ENCODE measurements at regions not wholly inside any gene's neighbourhood (a gene's known extent, or its start where the extent isn't known, plus 50 kb on each side); places are given as distances from the start of the nearest gene placed in this dataset.
"Not testable (repeated sequence)": the region's sequence is repeated elsewhere in the genome, so short reads cannot be mapped to it uniquely, and the experiment has no call there.

DNA sequence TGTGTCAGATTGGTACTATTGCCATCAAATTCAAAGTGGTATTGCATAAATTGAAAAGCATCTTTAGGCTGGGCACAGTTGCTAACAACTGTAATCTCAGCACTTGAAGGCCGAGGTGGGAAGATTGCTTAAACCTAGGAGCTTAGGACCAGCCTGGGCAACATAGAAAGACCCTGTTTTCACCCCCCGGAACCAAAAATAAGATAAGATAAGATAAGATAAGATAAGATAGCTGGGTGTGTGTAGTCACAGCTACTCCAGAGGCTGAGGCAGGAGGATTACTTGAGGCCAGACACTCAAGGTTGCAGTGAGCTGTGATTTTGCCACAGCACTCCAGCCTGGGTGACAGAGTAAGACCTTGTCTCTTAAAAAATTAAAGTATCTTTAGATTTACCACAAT lies 297.9 kb upstream of the SEMA6A start:
- H3K4me3 ChIP-seq (replicated peaks in 1 of 2; ENCODE audit: low read depth in 2 of 2, low read length in 2 of 2): no peak overlapping the region
- TF ChIP-seq, protein P1, sequence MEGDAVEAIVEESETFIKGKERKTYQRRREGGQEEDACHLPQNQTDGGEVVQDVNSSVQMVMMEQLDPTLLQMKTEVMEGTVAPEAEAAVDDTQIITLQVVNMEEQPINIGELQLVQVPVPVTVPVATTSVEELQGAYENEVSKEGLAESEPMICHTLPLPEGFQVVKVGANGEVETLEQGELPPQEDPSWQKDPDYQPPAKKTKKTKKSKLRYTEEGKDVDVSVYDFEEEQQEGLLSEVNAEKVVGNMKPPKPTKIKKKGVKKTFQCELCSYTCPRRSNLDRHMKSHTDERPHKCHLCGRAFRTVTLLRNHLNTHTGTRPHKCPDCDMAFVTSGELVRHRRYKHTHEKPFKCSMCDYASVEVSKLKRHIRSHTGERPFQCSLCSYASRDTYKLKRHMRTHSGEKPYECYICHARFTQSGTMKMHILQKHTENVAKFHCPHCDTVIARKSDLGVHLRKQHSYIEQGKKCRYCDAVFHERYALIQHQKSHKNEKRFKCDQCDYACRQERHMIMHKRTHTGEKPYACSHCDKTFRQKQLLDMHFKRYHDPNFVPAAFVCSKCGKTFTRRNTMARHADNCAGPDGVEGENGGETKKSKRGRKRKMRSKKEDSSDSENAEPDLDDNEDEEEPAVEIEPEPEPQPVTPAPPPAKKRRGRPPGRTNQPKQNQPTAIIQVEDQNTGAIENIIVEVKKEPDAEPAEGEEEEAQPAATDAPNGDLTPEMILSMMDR (IDR thresholded peaks at IDR 0.05; ENCODE audit: low read depth, low read length): no peak
- DNase-seq (ENCODE audit: low read depth in 2 of 2): no peak

DNA sequence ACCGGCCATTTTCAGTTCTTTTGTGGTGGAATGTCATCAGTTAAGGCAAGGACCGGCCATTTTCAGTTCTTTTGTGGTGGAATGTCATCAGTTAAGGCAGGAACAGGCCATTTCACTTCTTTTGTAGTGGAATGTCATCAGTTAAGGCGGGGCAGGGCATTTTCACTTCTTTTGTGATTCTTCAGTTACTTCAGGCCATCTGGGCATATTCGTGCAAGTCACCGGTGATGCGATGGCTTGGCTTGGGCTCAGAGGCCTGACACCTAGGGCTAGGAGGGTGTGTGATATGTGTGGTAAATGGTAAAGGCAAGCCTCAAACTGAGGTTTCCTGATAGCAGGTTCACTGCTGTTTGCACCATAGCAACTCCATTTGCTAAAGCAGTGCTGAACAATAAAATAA lies 293.2 kb upstream of the SEMA6A start:
- not testable (repeated sequence) for H3K4me3 ChIP-seq (replicated peaks in 1 of 2; ENCODE audit: low read depth in 2 of 2, low read length in 2 of 2); DNase-seq (ENCODE audit: low read depth in 2 of 2)

DNA sequence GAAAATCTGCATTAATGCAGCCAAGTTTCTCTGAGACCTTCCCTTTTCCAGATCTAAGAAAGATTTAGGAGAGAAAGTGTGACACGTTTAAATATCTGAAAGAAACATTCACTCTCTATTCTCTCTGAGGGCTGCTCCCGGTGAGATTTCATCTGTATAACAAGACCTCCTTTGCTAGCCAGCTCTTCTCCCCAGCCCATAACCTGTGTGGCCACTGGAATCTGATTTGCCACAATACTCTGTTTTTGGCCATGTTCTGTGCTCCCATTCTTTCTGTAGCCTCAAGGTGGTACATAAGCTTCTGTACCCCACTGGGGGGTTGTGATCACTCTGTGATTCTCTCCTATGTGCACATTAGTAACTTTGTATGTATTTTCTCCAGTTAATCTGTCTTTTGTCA lies 291.0 kb upstream of the SEMA6A start:
- TF ChIP-seq, protein P1 (IDR thresholded peaks at IDR 0.05; ENCODE audit: low read depth, low read length): no peak
- DNase-seq (ENCODE audit: low read depth in 2 of 2): no peak
- H3K4me3 ChIP-seq (replicated peaks in 1 of 2; ENCODE audit: low read depth in 2 of 2, low read length in 2 of 2): no peak overlapping the region

DNA sequence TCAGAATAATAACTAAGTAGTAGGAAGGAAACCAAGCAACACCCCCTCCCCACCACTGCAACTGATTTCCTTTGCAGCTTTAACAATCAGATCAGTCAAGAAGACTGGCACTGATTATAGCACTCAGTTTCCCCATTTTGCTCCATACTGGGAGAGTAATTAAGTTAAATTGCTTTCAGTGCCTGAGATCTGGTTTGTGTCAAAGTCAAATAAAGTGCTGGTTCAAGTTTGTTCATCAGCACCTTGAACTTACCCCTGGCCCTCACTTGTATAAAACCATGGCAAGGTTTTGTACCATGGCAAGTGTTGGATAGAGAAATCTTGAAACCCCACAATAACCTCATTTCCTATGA lies 290.2 kb upstream of the SEMA6A start:
- TF ChIP-seq, protein P1 (IDR thresholded peaks at IDR 0.05; ENCODE audit: low read depth, low read length): no peak
- H3K4me3 ChIP-seq (replicated peaks in 1 of 2; ENCODE audit: low read depth in 2 of 2, low read length in 2 of 2): no peak overlapping the region
- DNase-seq (ENCODE audit: low read depth in 2 of 2): no peak

DNA sequence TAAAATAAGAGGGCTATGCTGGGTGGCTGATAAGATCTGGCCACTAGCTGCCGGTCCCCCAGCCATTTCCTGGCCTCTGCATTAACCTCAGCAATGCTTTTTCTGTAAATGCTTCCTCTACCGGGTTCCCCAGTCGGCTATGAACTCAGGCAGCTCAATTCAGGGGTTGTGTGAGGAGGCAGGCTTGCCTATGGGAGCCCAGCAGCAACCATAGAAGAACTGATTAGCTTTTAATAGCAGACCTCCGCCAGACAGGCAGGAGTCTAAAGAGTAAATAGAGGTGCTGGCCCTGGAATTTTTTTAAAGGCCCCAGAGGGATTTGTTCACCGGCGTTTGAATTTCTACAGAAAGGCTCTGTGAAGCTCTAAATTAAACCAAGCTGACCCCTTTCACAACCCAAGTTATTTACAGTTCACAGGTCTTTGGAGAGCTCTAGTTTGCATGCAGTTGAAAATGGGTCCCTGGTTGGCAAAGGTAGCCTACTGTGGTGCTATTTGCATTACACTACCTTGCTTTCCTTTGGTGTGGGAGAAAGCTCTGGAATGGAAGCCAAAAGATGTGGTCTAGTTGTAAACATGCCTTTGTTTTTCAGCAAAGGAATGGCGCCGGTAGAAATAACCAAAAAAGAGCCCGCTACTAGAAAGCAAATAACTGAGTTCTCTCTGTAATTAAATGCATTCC lies 289.7 kb upstream of the SEMA6A start:
- DNase-seq (ENCODE audit: low read depth in 2 of 2): no peak
- no peak overlapping the region for H3K4me3 ChIP-seq (replicated peaks in 1 of 2; ENCODE audit: low read depth in 2 of 2, low read length in 2 of 2)
- TF ChIP-seq, protein P1 (IDR thresholded peaks at IDR 0.05; ENCODE audit: low read depth, low read length): no peak

DNA sequence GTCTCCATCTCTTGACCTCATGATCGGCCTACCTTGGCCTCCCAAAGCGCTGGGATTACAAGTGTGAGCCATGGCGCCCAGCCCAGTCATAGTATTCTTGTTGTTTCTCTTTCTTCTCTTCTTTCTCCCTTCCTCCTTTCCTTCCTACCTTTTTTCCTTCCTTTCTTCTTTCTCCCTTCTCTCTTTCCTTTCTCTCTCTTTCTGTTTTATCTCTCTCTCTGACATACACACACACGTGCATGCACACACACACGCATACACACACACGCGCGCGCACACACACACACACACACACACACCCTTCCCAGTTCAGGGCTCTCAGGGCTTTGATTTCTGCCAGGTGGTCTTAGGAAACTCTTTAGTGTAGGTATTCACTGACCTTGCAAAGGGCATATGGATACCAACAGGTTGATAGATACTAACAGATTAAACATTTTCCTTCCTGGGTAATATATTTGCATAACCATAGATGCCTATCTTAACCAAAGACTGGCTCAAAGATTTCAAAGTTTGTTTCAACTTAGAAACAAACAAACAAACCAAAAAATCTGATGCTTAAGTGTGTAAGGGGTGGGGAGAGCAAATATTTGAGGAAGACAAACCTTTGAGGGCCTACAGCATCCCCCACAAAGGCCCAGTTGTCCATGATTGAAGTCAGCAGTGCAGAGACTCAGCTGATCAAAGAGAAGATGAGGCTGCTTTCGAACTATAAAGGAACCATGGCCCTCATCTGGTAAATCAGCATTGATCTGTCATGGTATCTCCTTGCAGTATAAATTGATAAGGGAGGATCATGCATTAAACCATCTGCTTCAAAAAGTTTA lies 288.2 kb upstream of the SEMA6A start:
- no peak for DNase-seq (ENCODE audit: low read depth in 2 of 2)
- TF ChIP-seq, protein P1 (IDR thresholded peaks at IDR 0.05; ENCODE audit: low read depth, low read length): no peak
- H3K4me3 ChIP-seq (replicated peaks in 1 of 2; ENCODE audit: low read depth in 2 of 2, low read length in 2 of 2): no peak overlapping the region

DNA sequence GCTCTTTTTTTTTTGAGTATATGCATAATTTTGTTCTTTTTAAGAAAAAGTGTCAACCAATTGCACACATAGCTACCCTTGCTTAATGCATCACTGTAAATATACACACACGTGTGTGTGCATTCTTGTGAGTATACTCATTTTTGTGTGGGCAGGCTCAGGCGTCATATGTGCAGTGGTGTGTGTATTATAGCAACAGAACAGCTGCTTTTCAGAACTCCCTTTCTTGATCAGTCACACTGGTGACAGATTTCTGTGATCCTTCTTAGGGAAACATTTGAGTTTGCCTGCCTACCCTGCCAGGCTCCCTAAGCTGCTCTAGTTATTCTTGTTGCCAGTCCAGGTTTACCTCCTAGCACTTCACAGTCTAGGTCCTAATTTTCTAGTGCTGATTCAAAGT lies 287.0 kb upstream of the SEMA6A start:
- no peak overlapping the region for H3K4me3 ChIP-seq (replicated peaks in 1 of 2; ENCODE audit: low read depth in 2 of 2, low read length in 2 of 2)
- TF ChIP-seq, protein P1 (IDR thresholded peaks at IDR 0.05; ENCODE audit: low read depth, low read length): no peak
- no peak for DNase-seq (ENCODE audit: low read depth in 2 of 2)
